ENCODE measurements at regions not wholly inside any gene's neighbourhood (a gene's known extent, or its start where the extent isn't known, plus 50 kb on each side); places are given as distances from the start of the nearest gene placed in this dataset.

- TF ChIP-seq POLR2A (IDR thresholded peaks at IDR 0.05) (no peak), CTCF (IDR thresholded peaks at IDR 0.05) (no peak)
Measured at GRCh38 chr9:126147186-126147935, 179.3 kb upstream of the MVB12B start.
